ENCODE measurements at regions not wholly inside any gene's neighbourhood (a gene's known extent, or its start where the extent isn't known, plus 50 kb on each side); places are given as distances from the start of the nearest gene placed in this dataset.

GRCh38 chr15:93881310-93881709 lies 350.1 kb upstream of the MCTP2 start:
- TF ChIP-seq ISL1 (CRISPR knock-in tag; IDR thresholded peaks at IDR 0.05) (no peak), RARB (CRISPR knock-in tag; IDR thresholded peaks at IDR 0.05) (no peak), TOX (CRISPR knock-in tag; IDR thresholded peaks at IDR 0.05; ENCODE audit: borderline replicate concordance) (no peak), ZNF8 (CRISPR knock-in tag; IDR thresholded peaks at IDR 0.05) (no peak), ZFP3 (CRISPR knock-in tag; IDR thresholded peaks at IDR 0.05) (no peak), SNAI2 (CRISPR knock-in tag; IDR thresholded peaks at IDR 0.05) (no peak), ZNF565 (CRISPR knock-in tag; conservative IDR thresholded peaks at IDR 0.05; ENCODE audit: low read depth) (no peak)
